NCI-H774 (cell line): ENCODE measurements at regions not wholly inside any gene's neighbourhood (a gene's known extent, or its start where the extent isn't known, plus 50 kb on each side); places are given as distances from the start of the nearest gene placed in this dataset.
"Not testable (repeated sequence)": the region's sequence is repeated elsewhere in the genome, so short reads cannot be mapped to it uniquely, and the experiment has no call there.

ENCODE experiments used
- DNase-seq: peaks from one replicate; lab custom pipeline; 2025; lab: John Stamatoyannopoulos, UW

DNA sequence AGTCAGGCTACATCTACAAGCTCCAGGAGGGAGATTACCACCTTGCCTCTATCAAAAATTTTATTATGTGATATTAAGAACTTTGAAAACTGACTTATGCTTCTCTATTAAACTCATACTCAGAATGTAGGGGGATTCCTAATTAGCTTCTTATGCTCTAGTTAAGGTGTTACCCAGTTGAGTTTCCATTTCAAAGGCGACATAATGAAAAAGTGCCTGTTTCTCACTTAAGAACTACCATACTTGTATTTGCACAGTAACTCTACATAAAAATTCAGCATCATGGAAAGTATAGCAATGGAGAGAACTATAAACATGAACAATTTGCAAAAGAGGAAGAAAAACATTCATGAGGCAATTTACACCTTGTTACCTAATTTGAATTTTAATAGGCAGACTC is 739.1 kb downstream of the ZPLD1 start:
- DNase-seq, result no peak

DNA sequence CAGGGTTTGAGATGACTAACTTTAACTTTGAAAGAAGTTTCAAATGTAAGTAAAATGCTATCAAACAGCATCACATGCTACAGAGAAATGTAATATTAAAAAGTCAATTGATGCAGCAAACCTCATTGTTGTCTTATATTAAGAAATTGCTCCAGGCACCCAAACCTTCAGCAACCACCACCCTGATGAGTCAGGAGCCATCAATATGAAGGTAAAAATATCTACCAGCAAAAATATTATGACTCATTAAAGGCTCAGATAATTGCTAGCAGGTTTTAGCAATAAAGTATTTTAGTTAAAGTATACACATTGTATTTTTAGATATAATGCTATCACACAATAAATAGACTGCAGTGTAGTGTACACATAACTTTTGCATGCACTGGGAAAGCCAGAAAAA is 746.3 kb downstream of the ZPLD1 start:
- no peak for DNase-seq

DNA sequence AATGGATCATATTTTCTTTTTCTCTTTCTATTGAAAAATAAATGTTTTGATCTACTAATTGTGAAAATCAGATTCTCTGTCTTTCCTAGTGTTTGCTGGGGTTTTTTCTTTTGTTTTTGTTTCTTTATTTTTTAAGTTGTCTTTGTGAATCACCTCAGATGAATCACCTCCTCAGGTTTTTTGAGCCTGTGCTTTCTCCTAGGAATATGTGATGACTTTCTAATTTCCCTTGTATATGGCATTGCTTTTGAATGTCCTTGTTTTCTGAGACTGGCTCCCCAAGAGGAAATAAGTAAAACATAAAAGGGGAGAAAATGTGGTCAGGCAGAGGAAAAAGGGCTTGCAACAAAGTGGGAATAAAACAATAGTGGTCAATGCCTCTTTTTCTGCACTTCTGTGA is 750.0 kb downstream of the ZPLD1 start:
- DNase-seq, result no peak

DNA sequence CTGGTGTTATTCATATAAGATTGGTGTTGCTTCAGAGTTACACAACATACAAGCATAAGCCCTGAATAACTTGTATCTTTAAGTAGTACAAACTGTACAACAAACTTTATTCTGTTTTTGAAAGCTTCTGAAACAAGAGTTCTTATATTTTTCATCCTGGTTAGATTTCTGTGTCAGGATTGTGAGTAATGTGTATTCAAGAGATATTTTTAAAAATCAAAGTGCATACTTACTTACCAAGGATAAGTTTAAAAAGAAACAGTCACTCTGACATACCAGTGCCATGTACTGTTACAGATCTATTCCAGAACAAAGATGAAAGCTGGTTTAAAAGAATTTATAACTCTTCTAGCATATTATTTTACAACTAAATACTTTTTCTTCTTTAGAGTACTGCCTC is 755.1 kb downstream of the ZPLD1 start:
- DNase-seq, result no peak

DNA sequence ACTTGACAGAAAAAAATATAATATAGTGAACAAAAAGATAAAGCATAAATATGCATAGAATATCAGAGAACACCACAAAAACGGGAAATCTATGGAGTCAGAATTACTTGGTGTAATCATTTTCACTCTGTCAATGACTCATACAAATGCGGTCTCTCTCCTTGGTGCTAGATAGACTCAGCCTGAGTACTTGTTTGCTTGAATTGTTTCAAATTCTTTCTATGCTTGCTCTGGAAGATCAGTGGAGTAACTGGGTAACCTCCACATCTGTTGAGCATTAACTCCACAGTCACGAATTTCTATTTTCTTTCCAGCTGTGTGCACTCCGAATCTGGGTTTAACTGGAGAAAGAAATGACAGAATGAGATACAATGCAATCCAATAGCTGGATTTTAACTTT is 760.4 kb downstream of the ZPLD1 start:
- DNase-seq, result no peak

DNA sequence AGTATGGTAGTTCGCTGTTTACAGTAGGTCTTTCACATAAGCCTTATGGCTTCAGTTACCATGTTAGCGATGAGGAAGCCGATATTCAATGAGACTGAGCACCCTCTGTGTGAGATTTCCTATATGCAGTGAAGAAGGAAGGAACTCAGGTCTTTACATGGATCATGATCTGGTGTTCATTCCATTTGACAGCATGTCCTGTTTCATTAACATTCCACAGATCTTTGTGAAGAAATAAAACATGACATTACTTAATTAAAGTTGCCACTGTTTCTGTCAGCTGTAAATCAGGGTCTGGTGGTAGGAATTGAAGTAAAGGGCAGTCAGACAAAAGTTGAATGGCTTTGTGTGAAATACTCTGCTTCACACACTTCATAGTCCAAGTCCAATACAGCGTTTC is 768.6 kb downstream of the ZPLD1 start:
- no peak for DNase-seq

DNA sequence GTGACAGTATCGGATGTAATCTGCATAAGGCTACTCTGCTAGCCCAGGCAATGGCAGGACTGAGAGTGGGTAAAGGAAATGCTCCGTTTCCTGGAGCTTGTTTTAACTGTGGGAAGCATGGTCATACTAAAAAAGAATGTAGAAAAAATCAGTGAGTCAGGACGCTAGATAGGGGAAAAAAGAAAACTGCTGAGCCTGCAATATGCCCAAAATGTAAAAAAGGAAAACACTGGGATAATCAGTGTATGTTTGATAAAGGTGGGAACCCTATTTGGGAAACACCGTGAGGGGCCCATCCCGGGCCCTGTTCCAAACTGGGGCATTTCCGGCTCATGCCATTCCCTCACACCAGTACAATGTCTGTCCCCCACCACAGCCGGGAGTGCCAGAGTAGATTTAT is 775.8 kb downstream of the ZPLD1 start:
- DNase-seq, result no peak

DNA sequence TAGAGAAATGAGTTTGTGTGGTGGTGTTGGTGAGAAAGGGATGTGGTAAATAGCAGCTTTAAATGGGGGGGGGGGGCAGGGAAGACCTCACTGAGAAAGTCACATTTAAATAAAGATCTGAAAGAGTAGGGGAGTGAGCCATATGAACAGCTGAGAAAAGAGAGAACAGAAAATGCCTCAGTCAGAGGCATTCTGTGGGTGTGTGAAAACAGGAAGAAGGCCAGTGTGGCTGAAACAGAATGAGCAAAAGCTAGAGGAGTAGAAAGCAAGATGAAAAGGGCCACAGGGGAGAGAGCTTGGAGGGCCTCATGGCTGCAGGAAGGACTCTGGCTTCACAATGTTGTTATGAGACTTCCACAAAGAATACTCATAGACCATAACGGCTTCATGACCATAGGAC is 783.3 kb downstream of the ZPLD1 start:
- DNase-seq, result no peak

DNA sequence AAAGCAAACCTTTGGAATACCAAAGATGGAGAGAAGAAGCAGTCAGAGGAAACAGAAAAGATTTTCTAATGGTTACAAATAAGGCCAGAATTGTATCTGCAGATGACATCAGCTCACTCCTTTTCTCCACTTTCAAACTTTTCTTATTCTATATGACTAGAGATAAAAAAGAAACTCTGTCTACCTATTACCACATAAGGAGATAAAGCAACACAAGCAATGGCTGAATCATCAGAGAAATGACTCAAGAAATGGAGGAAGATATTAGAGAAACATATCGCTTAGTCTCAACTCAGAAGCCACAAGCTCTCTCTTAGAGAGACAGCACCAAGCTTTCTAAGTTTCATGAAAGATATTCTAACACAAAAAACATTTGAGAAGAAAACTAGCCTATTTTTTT is 784.0 kb downstream of the ZPLD1 start:
- DNase-seq, result no peak

DNA sequence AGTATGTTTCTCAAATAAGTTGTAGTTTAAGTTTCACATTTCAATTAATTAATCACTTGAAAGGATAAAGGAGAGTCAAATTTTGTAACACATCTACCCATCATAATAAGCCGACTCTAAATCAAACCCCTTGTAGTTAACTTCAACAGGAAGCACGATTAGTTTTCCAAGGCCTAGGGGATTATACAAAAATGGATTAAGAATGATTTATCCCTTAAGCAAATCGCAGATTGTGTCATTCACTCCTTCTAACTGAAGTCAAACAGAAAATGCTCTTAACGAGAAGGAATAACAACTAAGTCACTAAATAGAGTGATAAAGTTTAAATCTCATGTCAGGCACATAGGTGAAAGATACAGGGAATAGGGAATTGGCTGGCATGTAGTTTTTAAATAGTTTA is 792.8 kb downstream of the ZPLD1 start:
- no peak for DNase-seq

DNA sequence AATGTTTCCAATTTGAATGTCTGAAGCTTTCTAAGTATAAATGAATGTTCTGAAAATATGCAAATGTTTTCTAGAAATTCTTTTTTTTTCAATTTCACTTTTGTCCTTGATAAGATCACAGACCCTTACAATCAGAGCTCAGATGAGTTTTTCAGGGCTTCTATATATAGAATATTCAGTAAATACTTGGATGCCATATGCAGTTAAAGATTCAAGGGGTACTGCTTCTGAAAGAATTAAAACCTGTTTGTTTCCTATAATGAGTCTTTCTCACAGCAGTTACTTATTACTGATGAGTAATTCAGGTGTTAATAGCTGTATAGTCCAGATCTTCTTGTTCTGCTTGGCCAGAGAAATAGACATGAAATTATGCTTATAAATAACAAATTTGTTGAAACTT is 812.6 kb downstream of the ZPLD1 start:
- DNase-seq, result no peak

DNA sequence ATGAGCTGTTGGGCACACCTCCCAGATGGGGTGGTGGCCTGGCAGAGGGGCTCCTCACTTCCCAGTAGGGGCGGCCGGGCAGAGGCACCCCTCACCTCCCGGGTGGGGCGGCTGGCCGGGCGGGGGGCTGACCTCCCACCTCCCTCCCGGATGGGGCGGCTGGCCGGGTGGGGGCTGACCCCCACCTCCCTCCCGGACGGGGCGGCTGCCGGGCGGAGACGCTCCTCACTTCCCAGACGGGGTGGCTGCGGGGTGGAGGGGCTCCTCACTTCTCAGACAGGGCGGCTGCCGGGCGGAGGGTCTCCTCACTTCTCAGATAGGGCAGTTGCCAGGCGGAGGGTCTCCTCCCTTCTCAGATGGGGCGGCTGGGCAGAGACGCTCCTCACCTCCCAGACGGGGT is 820.0 kb downstream of the ZPLD1 start:
- not testable (repeated sequence) for DNase-seq

DNA sequence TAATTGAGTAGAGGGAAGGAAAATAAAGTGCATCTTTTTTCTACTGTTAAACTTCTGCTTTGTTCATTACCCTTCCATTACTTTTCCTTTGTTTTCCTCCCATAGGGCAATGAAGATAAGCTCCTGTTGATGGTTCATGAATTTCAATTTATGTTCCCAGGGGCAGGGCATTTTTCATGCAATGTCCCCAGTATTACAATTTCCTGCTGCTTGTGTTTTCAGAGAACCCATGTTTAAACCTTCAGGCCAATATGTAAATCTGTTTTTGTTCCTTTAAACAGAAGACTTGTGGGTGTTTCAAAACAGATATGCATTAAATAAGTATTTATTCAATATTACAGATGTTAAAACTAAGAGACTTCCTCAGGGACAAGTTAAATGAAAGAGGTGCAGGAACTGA is 834.5 kb downstream of the ZPLD1 start:
- no peak for DNase-seq

DNA sequence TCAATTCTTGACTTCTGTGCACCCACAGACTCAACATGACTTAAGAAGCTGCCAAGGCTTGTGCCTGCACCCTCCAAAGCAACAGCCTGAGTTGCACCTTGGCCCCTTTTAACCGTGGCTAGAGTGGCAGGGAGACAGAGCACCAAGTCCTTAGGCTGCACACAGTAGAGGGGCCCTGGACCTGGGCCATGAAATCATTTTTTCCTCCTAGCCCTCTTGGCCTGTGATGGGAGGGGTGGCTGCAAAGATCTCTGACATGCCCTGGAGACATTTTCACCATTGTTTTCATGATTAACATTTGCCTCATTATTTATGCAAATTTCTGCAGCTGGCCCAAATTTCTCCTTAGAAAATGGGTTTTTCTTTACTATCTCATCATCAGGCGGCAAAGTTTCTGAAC is 836.8 kb downstream of the ZPLD1 start:
- DNase-seq, result no peak

DNA sequence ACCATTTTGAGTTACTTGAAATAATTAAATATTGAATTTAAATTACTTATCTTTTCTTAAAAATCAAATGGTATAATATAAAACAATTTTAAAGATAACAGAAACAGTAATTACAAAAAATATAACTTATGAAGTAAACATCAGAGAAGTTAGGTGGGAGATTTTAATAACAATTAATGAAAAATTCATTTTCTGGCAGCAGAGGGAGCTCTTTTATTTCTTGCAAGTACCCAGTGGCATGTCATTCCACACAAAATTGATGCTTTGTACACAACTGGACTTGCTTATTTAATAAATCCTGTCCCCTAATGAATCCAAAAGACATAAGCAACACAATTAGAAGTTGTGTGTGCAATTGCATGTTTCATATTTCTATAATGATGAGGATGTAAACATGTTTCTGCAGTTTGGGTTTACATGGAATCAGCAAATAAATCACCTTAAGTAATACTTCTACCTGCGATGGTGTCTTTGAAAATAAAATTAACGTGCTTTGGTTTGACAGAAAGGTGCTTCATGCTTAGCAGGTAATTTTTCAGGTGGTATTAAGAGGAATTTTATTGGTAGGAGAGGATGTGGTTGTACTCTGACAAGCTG is 861.3 kb downstream of the ZPLD1 start:
- DNase-seq, result no peak

DNA sequence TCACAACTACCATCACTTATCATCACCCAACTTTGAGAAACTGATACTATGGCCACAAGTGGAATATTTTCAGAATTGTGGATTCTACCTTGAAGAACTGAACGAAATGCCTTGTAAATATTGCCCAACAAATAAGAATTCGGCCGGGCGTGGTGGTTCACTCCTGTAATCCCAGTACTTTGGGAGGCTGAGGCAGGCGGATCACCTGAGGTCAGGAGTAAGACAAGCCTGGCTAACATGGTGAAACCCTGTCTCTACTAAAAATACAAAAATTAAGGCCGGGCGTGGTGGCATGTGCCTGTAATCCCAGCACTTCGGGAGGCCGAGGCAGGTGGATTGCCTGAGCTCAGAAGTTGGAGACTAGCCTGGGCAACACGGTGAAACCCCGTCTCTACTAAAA is 862.7 kb downstream of the ZPLD1 start:
- DNase-seq, result not testable (repeated sequence)

DNA sequence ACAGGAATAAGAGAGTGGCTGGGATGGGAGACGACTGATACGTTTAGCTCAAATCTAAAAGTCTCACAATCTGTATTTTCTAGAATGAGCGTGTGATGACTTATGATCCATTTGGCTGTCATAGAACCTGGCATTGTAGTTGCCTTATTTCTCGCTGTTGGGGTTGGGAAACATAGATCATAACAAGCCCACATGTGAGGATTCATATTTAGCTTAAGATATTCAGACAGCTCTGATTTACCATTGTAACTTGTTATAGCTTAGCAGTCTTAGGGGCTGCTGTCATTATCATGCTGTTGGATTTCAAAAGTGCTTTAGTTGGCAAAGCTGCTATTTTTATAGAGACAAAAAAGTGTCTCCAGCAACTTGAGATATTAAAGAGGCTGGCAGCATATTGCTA is 871.3 kb downstream of the ZPLD1 start:
- no peak for DNase-seq

DNA sequence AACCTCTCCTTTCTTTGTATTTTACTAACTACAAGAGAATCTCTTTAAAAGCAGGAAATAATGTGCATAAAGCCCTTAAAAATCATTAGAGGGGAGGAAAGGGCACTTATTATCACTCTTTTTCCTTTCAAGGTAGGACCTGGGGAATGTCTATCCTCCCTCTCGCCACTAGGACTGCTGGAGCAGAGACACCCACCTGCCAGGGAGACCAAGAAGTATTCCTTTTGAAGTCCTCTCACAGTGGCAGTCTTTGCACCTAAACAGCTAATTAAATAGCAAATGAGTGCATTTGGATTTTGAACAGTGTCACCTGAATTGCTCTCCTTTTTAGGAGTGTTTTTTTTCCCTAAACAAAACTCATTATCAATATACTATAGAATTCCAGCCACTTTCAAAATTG is 874.1 kb downstream of the ZPLD1 start:
- no peak for DNase-seq

DNA sequence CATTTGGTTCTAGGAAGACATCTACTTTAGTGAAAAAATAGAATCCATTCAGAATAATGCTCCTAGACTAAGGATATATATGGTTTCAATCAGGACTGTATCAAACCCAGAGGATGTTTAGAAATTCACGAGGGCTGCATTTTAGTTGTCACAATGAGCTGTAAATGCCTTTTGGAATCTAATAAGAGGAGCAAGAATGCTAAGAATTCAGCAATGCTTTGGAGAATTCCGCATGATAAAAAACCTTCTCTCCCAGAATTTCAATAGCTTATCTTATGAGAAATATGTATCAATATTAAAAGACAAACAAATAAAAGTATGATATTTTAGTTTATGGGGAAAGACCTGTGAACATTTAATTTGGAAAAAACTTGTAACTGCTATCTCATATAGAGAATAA is 885.1 kb downstream of the ZPLD1 start:
- no peak for DNase-seq

DNA sequence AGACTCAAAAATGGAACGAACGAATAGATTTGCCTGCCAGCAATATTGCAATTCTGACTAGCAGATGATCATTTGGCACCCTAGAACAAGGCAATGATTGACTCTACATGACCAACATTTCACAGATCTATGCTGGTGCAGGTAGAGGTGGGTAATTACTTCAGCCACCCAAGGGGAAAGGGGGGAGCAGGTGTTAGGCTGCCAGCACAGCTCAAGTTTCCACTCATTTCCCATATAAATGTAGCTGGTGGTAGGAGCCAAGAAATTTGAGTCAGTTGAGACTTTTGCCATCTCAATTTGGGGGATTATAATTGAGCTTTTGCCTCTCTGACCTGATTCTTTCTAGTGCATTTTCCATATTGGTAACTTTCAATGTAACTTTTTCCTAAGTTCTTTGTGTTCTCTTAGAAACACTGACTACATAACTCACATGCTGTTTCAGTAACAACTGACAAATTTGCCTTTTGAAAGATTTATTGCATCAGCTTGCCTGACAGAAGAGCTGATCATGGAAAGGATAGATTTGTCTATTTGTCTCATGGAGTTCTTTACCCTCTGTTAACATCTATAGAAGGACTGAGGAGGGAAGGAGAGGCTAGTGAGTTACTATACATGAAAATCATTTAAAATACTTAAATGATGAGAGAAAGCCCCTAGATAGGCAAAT is 902.5 kb downstream of the ZPLD1 start:
- no peak for DNase-seq

DNA sequence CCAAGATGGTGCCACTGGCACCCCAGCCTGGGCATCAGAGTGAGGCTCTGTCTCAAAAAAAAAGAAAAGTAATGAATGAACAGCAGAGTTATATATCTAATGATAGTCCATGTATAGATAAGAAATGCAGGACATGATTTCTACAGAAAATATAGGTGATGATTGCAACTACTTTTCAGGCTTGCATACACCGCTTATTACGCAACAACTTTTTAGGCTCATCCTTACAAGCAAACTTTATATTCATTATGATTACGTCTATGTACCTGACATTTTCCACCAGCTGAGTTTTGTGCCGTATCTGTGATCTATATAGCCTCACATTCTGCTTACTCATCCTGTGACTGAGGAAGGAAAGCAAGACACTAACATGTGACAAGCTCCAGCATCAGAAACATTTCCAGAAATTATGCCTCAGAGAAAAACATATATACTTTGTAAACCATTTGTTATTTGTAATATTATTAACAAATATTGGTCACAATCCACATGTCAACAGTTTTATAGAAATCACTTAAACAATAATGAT is 906.3 kb downstream of the ZPLD1 start:
- DNase-seq, result no peak

DNA sequence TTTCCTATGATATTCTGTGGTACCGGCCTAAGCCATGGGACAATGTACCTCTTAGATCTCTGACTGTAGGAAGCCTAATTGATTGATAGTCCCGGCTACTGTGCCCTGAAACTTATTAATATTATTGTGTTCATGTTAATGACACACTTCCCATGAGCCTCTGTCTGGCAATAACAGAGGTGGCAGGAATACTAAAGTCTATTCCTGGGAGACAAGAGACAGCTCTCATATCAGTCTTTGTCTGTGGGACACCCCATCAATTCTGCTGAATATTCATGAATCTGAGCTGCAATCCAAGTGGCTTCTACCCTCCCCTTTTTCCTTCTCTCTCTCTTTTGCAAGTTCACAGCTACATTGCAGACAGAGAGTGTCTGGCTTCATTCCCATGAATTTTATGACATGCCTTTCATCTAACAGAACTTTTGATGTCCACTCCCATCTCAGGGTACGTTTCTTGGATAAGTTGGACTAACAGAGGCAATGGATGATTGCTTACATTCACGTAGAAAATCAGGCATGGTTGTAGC is 907.5 kb downstream of the ZPLD1 start:
- DNase-seq, result no peak

DNA sequence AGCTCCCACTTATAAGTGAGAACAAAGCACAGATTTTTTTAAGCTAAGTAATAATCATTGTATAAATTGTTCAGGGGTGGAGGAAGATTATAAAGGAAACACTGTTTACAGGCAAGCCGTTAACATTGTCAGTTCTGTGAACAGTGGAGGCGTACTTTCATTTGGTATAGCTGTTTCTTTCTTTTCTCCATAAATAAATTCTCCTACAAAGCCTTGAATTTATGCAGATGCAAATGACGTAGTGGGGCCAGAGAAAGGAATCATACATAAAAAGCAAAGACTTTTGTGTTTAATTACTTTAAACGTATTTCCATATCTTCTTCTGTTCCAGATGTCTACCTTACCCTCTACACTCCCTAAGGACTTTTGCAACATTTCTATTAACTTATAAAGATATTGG is 914.9 kb downstream of the ZPLD1 start:
- no peak for DNase-seq

DNA sequence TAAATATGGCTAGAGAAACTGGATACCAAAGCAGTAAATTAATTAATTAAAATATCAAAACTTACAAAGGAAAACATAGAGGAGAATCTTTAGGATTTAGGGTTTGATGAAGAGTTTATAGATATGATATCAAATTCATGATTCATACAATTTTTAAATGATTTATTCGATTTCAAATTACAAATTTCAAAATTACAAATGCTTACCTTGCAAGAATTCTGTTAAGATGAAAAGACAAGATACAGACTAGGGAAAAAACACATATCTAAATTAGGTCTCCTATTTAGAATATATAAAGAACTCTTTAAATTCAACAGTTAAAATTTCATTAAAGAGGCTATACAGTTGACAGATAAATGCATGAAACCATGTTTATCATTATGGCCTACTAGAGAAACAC is 930.7 kb downstream of the ZPLD1 start:
- DNase-seq, result no peak
